GM19372 (cell line): ENCODE measurements at regions not wholly inside any gene's neighbourhood (a gene's known extent, or its start where the extent isn't known, plus 50 kb on each side); places are given as distances from the start of the nearest gene placed in this dataset.
A peak's percentile ranks its signal among the peaks of the same experiment; 100 is the strongest.
"Not testable (repeated sequence)": the region's sequence is repeated elsewhere in the genome, so short reads cannot be mapped to it uniquely, and the experiment has no call there.

Experiments
- ATAC-seq: cut with Tn5 transposase; IDR thresholded peaks from one replicate; pipeline ENCODE4 v1.9.1; 2021; ENCODE audit warnings: mild to moderate bottlenecking, low read depth, moderate library complexity; ENCODE audit not compliant: unreplicated experiment

GRCh38 chr3:18988614-18989229 lies 159.6 kb upstream of the KCNH8 start:
- no peak for ATAC-seq

GRCh38 chr3:18987862-18988447 lies 160.4 kb upstream of the KCNH8 start:
- ATAC-seq: no peak

GRCh38 chr3:18987070-18987469 lies 161.2 kb upstream of the KCNH8 start:
- no peak for ATAC-seq

GRCh38 chr3:18982920-18983319 lies 165.4 kb upstream of the KCNH8 start:
- no peak for ATAC-seq

GRCh38 chr3:18976102-18976501 lies 172.2 kb upstream of the KCNH8 start:
- not testable (repeated sequence) for ATAC-seq

GRCh38 chr3:18968120-18968519 lies 180.2 kb upstream of the KCNH8 start:
- no peak for ATAC-seq

GRCh38 chr3:18965781-18966180 lies 182.5 kb upstream of the KCNH8 start:
- no peak for ATAC-seq

GRCh38 chr3:18964640-18965039 lies 183.7 kb upstream of the KCNH8 start:
- no peak for ATAC-seq

GRCh38 chr3:18951333-18951732 lies 197.0 kb upstream of the KCNH8 start:
- ATAC-seq: no peak

GRCh38 chr3:18946524-18946923 lies 201.8 kb upstream of the KCNH8 start:
- no peak for ATAC-seq

- no peak for ATAC-seq
Observed at GRCh38 chr3:18937574-18937973, 210.7 kb upstream of the KCNH8 start.

GRCh38 chr3:18919158-18919557 lies 229.2 kb upstream of the KCNH8 start:
- no peak for ATAC-seq

GRCh38 chr3:18917923-18918322 lies 230.4 kb upstream of the KCNH8 start:
- ATAC-seq: no peak

GRCh38 chr3:18902081-18902793 lies 246.1 kb upstream of the KCNH8 start:
- no peak for ATAC-seq

- no peak for ATAC-seq
Observed at GRCh38 chr3:18901571-18901970, 246.7 kb upstream of the KCNH8 start.

GRCh38 chr3:18900994-18901393 lies 247.3 kb upstream of the KCNH8 start:
- peak; percentile 63 for ATAC-seq

GRCh38 chr3:18898911-18899310 lies 249.4 kb upstream of the KCNH8 start:
- no peak for ATAC-seq

GRCh38 chr3:18892756-18893155 lies 255.6 kb upstream of the KCNH8 start:
- no peak for ATAC-seq

GRCh38 chr3:18892047-18892446 lies 256.3 kb upstream of the KCNH8 start:
- no peak for ATAC-seq

GRCh38 chr3:18891641-18892040 lies 256.7 kb upstream of the KCNH8 start:
- ATAC-seq: no peak

GRCh38 chr3:18890449-18890848 lies 257.9 kb upstream of the KCNH8 start:
- no peak for ATAC-seq

GRCh38 chr3:18888819-18889218 lies 259.5 kb upstream of the KCNH8 start:
- ATAC-seq: no peak
